Posterior cingulate gyrus (tissue), 11 donors: ENCODE measurements at regions not wholly inside any gene's neighbourhood (a gene's known extent, or its start where the extent isn't known, plus 50 kb on each side); places are given as distances from the start of the nearest gene placed in this dataset.

Experiments
- DNase-seq, 10 donors: peaks; one replicate each; pipeline versions ENCODE4 v3.0.0 to v3.0.0-alpha.2; 2020 to 2021; ENCODE audit warnings: mixed read lengths in 3 of 10
- intact Hi-C: fragments of 100-400 bp; cut with DNase I; formaldehyde crosslinking; loops from one replicate; pipeline ENCODE4 v1.15.1; 2023

DNA sequence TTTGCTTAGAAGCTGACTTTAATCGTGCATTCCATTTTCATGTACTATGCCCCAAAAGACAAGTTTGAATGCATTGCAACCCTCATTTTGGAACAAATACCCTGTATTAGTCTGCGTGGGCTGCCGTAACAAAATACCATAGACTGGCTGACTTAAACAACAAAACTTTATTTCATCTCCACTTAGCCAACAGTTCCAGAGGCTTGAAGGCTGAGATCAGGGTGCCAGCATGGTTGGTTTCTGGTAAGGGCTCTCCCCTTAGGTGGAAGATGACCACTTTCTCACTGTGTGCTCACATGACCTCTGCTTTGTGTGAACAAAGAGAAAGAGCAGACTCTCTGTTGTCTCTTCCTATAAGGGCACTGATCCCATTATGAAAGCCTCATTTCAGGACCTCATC, 431.7 kb upstream of the MAP3K7 start:
- intact Hi-C loops: no loop called here
- DNase-seq: no peak

- intact Hi-C loops: no loop called here
- no peak for DNase-seq
These were observed 426.6 kb upstream of the MAP3K7 start for GRCh38 chr6:91013511-91013910.

GRCh38 chr6:90997076-90997475, 410.2 kb upstream of the MAP3K7 start:
- intact Hi-C loops: no loop called here
- no peak for DNase-seq

GRCh38 chr6:90993770-90994169, 406.9 kb upstream of the MAP3K7 start:
- no peak for DNase-seq
- intact Hi-C loops: no loop called here

DNA sequence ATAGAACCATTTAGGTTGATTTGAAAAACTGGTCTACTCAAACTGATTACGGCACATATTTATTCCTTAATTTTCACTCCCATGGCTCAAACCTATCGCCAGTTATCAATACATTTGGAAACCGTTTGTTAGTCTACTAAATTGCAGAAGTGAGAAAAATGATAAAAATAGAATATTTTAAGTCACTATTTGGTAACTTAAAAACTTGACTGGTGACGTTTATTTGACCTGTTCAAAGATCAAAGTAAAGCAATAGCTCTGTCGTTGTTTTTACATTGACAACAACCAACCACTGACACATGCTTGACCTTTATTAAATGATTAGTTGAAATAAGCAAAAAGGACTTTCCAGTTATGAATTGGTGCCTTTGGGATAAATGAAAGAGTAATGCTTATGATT, 402.9 kb upstream of the MAP3K7 start:
- intact Hi-C loops: no loop called here
- DNase-seq: no peak

- no peak for DNase-seq
- intact Hi-C loops: no loop called here
These were observed 397.2 kb upstream of the MAP3K7 start for GRCh38 chr6:90984066-90984465.

DNA sequence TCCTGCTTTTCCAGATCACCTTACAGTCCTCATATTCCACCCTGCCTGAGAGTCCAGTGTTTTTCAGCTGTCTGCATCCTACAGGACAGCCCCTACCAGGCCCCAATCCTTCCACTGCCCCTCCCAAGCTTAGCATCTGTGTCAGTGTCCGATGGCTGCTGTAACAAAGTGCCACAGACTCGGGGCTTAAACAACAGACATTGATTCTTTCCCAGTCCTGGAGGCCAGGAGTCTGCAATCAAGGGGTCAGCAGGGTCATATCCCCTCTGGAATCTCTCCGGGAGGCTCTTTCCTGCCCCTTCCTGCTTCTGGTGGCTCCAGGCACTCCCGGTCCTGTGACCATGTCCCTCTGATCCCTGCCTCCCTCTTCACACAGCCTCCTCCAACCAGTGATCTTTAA, 396.6 kb upstream of the MAP3K7 start:
- intact Hi-C loops: no loop called here

GRCh38 chr6:90982581-90982980, 395.7 kb upstream of the MAP3K7 start:
- peak in 2 of 10 donors; percentile 65 to 77 for DNase-seq
- intact Hi-C loops: no loop called here

More for the DNA sequence above, 396.6 kb upstream of the MAP3K7 start:
- no peak for DNase-seq

GRCh38 chr6:90982051-90982450, 395.2 kb upstream of the MAP3K7 start:
- intact Hi-C loops: no loop called here
- no peak for DNase-seq

- intact Hi-C loops: no loop called here
- no peak for DNase-seq
These were observed 391.2 kb upstream of the MAP3K7 start for GRCh38 chr6:90978046-90978445.

DNA sequence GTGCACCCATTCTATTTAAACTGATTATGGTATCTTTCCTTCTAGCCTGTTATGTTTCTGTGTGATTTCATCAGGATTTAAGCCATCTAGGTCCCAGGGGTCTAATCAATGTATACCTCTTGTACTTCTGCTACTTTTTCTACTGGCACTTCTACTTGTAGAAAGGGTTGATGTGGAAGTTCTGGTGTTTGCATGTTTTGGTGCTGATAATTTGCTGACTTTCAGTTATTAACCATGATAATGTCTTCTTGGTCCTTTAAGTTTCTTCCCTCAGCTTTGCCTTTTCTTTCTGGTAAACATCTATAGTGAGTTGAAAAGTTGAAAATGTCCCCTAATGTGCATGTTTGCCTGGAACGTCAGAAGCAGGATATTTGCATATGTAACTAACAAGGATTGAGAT, 390.6 kb upstream of the MAP3K7 start:
- intact Hi-C loops: no loop called here
- DNase-seq: no peak

- intact Hi-C loops: no loop called here
- no peak for DNase-seq
These were observed 389.5 kb upstream of the MAP3K7 start for GRCh38 chr6:90976341-90976740.

DNA sequence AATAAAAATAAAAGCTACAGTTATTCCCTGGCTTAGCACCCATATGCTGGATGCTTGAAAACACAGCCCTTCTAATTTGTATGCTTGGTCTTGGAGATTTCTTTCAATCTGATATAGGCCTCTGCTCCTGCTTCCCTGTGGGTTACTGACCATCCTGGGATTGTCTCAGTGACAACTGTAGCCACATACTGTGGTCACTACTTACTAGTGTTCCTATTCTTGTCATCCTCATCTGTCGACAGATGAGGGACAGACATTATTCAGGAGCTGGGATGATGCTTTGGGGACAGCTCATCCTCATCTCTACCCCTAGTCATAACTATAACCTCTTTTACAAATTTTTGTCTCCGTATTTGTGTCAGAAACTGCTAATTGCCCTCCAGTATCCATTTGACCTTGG, 388.9 kb upstream of the MAP3K7 start:
- intact Hi-C loops: no loop called here
- no peak for DNase-seq

- no peak for DNase-seq
- intact Hi-C loops: no loop called here
These were observed 386.3 kb upstream of the MAP3K7 start for GRCh38 chr6:90973188-90973587.

DNA sequence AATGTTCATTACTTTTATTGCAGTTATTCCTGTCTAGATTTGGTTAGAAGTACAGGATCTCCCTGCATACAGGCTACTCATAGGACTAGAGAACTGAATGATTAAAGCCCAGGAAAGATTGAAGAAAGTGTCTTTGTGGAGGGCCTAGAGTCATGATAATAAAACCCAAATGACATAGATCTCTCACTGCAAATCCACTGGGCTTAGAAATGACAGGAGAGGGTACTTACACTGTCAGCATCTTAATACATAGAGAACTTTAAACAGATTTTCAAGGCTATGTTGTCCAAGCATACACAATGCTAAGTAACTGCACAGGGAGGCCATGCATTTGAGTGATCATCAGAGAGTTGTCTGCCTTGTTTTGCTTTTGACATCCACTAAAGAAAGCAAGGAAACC, 383.8 kb upstream of the MAP3K7 start:
- intact Hi-C loops: no loop called here
- DNase-seq: no peak

DNA sequence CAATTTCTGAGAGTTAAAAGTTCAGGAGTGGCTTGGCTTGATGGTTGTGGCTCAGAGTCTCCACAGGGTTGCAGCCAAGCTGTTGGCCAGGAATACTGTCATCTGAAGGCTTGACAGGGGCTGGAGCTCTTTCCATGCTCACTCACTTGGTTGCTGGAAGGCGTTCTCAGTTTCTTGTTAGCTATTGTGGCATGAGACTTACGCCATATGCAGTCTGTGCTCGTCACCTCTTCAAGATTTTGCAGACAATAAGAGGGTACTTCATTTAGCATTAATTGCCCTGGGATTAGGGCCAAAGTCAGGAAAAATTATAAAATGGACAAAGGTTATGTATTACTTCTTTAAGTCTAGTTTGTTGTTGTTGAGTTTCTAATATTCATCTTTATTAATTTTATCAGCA, 380.6 kb upstream of the MAP3K7 start:
- intact Hi-C loops: no loop called here
- no peak for DNase-seq

DNA sequence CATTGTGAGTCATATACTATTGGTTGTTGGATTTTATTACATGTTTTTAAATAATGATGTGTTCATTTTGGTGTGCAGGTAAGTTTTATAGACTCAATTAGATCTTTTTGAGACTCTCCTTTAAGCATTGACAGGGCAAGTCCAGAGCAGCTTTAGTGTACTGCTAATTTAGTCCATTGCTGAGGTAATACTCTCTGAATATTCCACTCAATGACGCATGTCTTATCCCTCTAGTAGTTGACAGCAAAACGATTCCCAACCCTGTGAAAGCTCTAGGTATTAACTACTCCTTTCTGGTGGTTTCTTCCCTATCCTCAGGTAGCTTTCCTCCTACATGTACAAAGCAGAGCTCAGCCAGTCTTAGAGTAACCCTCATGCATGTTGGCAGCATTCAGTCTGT, 373.5 kb upstream of the MAP3K7 start:
- intact Hi-C loops: no loop called here
- no peak for DNase-seq

DNA sequence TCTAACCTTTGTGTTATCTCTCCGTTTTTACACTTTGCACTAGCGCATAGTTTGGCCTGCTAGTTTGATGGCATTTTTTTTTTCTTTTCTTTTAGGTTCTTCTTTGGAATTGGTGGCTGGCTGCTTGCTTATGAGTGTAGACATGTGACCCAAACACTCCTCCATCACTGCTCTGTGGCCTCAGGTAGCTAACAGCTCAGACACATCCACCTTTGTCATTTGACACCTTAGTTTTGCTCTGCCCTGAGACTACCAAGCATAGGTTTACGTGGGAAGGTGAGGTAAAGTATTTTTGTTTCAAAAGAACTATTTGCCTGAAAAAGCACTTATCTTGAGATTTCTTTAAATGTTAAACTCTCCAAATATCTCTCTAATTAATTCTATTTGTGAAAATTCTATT, 368.4 kb upstream of the MAP3K7 start:
- DNase-seq: no peak
- intact Hi-C loops: no loop called here

- intact Hi-C loops: no loop called here
- DNase-seq: no peak
These were observed 366.7 kb upstream of the MAP3K7 start for GRCh38 chr6:90953405-90954161.

DNA sequence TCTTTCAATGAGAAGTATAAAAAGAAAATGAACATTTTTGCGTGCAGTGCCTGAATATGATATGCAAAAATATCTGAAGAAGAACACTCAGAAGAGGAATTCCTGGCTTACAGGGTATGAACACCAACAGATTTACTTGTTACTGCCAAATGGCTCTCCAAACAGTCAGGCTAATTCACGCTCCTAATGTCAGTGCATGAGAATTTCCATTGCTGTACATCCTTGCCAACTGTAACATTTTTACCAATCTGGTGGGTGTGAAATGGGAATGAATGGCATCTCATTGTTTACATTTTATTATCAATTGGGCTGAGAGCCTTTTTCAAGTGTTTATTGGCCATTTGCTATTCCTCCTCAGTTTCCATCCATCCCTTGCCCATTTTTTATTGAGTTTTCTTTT, 365.3 kb upstream of the MAP3K7 start:
- no peak for DNase-seq
- intact Hi-C loops: no loop called here

DNA sequence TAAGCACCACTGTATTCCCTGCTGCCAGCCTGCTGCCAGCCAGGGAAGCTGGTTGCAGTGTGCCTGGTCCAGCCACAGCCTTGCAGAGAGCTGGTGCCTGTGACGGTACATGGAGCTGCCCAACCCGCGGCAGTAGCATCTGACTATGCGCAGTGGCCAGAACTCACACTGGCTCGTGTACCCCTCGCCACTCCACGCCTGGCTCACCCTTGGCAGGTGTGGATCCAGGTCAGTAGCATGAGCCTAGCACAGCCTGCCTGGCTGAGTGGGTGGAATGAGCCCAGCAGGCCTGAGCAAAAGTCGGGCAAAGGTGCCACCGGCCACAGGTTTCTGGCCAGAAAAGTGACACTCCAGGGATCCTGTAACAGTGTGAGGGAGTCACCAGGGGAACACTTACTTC, 361.7 kb upstream of the MAP3K7 start:
- peak in 2 of 10 donors; percentile 26 to 69 for DNase-seq
- intact Hi-C loops: no loop called here

- intact Hi-C loops: no loop called here
- peak in 3 of 10 donors; percentile 55 to 86 (median 78) for DNase-seq
These were observed 360.6 kb upstream of the MAP3K7 start for GRCh38 chr6:90947184-90948064.
